HG03575 (cell line): ENCODE measurements at regions not wholly inside any gene's neighbourhood (a gene's known extent, or its start where the extent isn't known, plus 50 kb on each side); places are given as distances from the start of the nearest gene placed in this dataset.

ENCODE experiments used
- ATAC-seq: cut with Tn5 transposase; IDR thresholded peaks from one replicate; pipeline ENCODE4 v1.9.1; 2021; ENCODE audit not compliant: unreplicated experiment, insufficient number of reproducible peaks, low FRiP score; ENCODE audit errors: extremely low read depth

DNA sequence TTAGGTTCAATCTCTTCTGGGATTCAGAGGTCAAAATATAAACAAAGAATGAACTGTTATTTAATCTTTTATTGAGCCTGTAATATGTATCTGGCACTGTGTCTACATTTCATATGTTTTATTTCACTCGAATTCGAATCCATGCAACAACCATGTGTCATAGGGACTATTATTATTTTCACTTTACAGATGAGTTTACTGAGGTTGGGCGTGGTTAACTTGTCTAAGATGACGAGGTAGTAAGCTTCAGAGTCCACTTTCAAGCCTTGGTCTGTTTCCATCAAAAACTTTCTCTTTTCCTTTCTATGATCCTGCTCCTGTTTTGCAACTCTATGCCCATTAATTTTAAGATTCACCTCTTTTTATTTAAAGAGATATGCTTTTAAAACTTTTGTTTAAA lies 55.2 kb upstream of the DMAC1 start:
- no peak for ATAC-seq
